ENCODE measurements at regions not wholly inside any gene's neighbourhood (a gene's known extent, or its start where the extent isn't known, plus 50 kb on each side); places are given as distances from the start of the nearest gene placed in this dataset.

GRCh38 chr6:51559059-51559458 lies 528.4 kb downstream of the PKHD1 start:
- 64% methylated on average over 2 of the region's 2 CpGs for WGBS
- Histone ChIP-seq H3K27ac (no peak overlapping the region), H3K4me3 (no peak overlapping the region), H3K27me3 (replicated peaks; ENCODE audit: insufficient read depth) (no peaks in the 10 kb centered on the region), H3K9me3 (no peaks in the 10 kb centered on the region), H3K4me1 (replicated peaks) (no peaks in the 10 kb centered on the region), H3K36me3 (no peaks in the 10 kb centered on the region)
- TF ChIP-seq POLR2AphosphoS5 (IDR thresholded peaks at IDR 0.05) (no peak), CTCF (IDR thresholded peaks at IDR 0.05) (no peak), POLR2A (IDR thresholded peaks at IDR 0.05) (no peak)
- intact Hi-C loops (cut with DNase I): no loop called here
- no peak for DNase-seq (ENCODE audit: low spot score)

- no peak for TF ChIP-seq POLR2AphosphoS5 (IDR thresholded peaks at IDR 0.05)
- no peak for TF ChIP-seq CTCF (IDR thresholded peaks at IDR 0.05)
- TF ChIP-seq POLR2A (IDR thresholded peaks at IDR 0.05): no peak
- DNase-seq (ENCODE audit: low spot score): no peak
- H3K27ac ChIP-seq: no peak overlapping the region
- H3K4me1 ChIP-seq (replicated peaks): no peaks in the 10 kb centered on the region
- intact Hi-C loops (cut with DNase I): no loop called here
- no peaks in the 10 kb centered on the region for H3K36me3 ChIP-seq
- H3K27me3 ChIP-seq (replicated peaks; ENCODE audit: insufficient read depth): no peaks in the 10 kb centered on the region
- 37% methylated on average over 1 of the region's 1 CpG for WGBS
- no peak overlapping the region for H3K4me3 ChIP-seq
- H3K9me3 ChIP-seq: no peaks in the 10 kb centered on the region
Observed at GRCh38 chr6:51562198-51562597, 525.2 kb downstream of the PKHD1 start.

Small RNA genes in the stretch of these regions (small RNA-seq; reads per million reads assigned to genes)
- gene RF00572: 0.09 to 0.10 reads per million in 2 donors

Measured in prostate gland (tissue), 2 donors.